ENCODE measurements at regions not wholly inside any gene's neighbourhood (a gene's known extent, or its start where the extent isn't known, plus 50 kb on each side); places are given as distances from the start of the nearest gene placed in this dataset.
A peak's percentile ranks its signal among the peaks of the same experiment; 100 is the strongest.

DNA sequence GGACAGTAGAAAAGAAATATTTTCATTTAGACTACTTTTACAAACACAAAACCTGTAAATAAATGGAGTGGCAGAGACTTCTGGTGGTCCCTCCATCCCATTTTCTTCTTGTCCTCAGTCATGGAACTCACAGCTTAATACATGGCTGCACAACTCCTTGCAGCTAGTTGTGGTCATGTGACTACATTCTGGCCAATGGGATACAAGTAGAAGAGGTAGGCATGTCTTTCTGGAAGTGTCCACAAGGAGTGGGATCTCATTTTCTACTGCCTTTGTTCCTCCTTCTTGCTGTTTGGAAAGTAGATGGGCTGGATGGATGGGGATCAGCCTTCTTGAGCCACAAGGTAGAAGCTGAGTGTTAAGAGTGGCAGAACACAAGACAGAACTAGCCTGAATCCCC, 555.8 kb downstream of the SATB2 start:
- Histone ChIP-seq H3K27me3 (ENCODE audit: control insufficient read depth in 1 of 2, insufficient read depth in 2 of 2, low read length in 1 of 2) (no peaks in the 10 kb centered on the region), H3K4me1 (ENCODE audit: control insufficient read depth in 1 of 2, insufficient read depth in 2 of 2, low read length in 2 of 2) (no peaks in the 10 kb centered on the region), H3K9me3 (ENCODE audit: control insufficient read depth, low read length) (no peaks in the 10 kb centered on the region), H3K36me3 (ENCODE audit: control insufficient read depth in 1 of 2, insufficient read depth in 2 of 2, low read length in 1 of 2) (no peaks in the 10 kb centered on the region), H3K27ac (ENCODE audit: low read depth in 1 of 2, low read length in 2 of 2) (no peak overlapping the region), H3K4me3 (ENCODE audit: low read length in 2 of 2) (no peak overlapping the region)
- DNase-seq = no peak
- intact Hi-C loops (cut with DNase I) = no loop called here
- no peak for ATAC-seq (ENCODE audit: low FRiP score)

DNA sequence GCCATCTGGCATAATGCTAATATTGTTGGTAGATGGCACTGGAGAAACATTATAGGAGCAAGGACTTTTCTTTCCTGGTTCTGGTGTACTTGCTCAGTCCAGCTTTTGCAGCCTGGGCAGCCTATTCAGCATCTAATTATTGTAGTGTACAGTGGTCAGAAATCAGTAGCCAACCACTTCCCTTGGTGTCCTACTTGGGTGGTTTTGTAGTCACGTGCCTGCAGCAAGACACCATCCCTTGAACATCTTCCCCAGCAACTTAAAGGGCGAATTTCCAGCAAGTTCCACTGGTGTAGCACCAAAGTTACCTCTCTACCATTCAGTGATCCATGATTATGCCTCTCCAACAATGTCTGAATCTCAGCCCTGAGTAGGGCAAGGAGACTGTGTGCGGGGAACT, 557.6 kb downstream of the SATB2 start:
- no peaks in the 10 kb centered on the region for H3K4me1 ChIP-seq (ENCODE audit: control insufficient read depth in 1 of 2, insufficient read depth in 2 of 2, low read length in 2 of 2)
- no peaks in the 10 kb centered on the region for H3K27me3 ChIP-seq (ENCODE audit: control insufficient read depth in 1 of 2, insufficient read depth in 2 of 2, low read length in 1 of 2)
- no peaks in the 10 kb centered on the region for H3K36me3 ChIP-seq (ENCODE audit: control insufficient read depth in 1 of 2, insufficient read depth in 2 of 2, low read length in 1 of 2)
- DNase-seq = no peak
- no peak for ATAC-seq (ENCODE audit: low FRiP score)
- WGBS, 2 donors = 92 to 96% methylated on average over 3 of the region's 3 CpGs
- no peak overlapping the region for H3K27ac ChIP-seq (ENCODE audit: low read depth in 1 of 2, low read length in 2 of 2)
- intact Hi-C loops (cut with DNase I) = no loop called here
- H3K4me3 ChIP-seq (ENCODE audit: low read length in 2 of 2) = no peak overlapping the region
- no peaks in the 10 kb centered on the region for H3K9me3 ChIP-seq (ENCODE audit: control insufficient read depth, low read length)

DNA sequence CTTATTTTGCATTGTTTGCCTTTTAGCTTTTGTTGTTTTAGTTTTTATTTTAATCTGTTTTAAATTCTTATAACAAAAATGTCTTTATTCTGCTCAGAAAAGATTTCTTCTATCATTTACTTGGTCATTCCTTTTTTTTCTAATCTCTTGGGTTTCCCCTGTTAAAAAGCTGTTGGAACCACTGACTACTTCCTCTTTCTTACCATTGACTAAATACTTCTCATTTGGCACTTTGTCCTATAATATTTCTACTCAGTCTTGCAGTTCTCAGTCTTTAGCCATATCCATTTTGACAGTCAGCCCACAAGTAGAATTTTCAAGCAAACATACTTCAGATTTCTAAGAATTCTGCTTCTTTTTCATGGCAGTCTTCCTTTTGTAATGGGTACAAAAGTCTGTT, 567.2 kb downstream of the SATB2 start:
- intact Hi-C loops (cut with DNase I) = no loop called here
- H3K27me3 ChIP-seq (ENCODE audit: control insufficient read depth in 1 of 2, insufficient read depth in 2 of 2, low read length in 1 of 2) = no peaks in the 10 kb centered on the region
- ATAC-seq (ENCODE audit: low FRiP score) = no peak
- DNase-seq = no peak
- no peaks in the 10 kb centered on the region for H3K9me3 ChIP-seq (ENCODE audit: control insufficient read depth, low read length)
- H3K4me1 ChIP-seq (ENCODE audit: control insufficient read depth in 1 of 2, insufficient read depth in 2 of 2, low read length in 2 of 2) = no peaks in the 10 kb centered on the region
- no peaks in the 10 kb centered on the region for H3K36me3 ChIP-seq (ENCODE audit: control insufficient read depth in 1 of 2, insufficient read depth in 2 of 2, low read length in 1 of 2)
- H3K27ac ChIP-seq (ENCODE audit: low read depth in 1 of 2, low read length in 2 of 2) = no peak overlapping the region
- no peak overlapping the region for H3K4me3 ChIP-seq (ENCODE audit: low read length in 2 of 2)

DNA sequence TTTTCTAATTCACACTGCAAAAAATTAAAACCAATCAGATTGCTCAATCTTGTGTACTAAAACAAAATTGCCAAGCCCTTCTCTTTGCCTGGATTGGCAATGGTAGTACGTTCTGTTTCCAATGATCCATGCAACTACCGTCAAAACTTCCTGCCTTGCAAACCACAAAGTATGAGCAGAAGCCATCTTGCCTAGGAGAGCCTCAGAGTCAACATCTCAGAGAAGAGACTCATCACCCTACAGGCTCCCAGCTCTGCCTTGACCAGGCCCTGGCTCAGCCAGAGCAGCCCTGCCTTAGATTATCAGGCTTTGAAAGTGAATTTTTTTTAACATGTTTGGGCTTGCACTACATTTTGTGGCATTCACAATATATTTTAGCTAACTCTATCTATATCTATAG, 574.1 kb downstream of the SATB2 start:
- H3K4me3 ChIP-seq (ENCODE audit: low read length in 2 of 2) = no peak overlapping the region
- intact Hi-C loops (cut with DNase I) = loop anchor here in 1 of 2 donors (5.0 kb wide), 1 partner anchor 74 kb away; no protein-coding TSS in a partner anchor
- no peak for ATAC-seq (ENCODE audit: low FRiP score)
- H3K27me3 ChIP-seq (ENCODE audit: control insufficient read depth in 1 of 2, insufficient read depth in 2 of 2, low read length in 1 of 2) = no peaks in the 10 kb centered on the region
- no peak for DNase-seq
- H3K36me3 ChIP-seq (ENCODE audit: control insufficient read depth in 1 of 2, insufficient read depth in 2 of 2, low read length in 1 of 2) = no peaks in the 10 kb centered on the region
- WGBS, 2 donors = 40 to 42% methylated on average over 2 of the region's 2 CpGs
- peaks cover 1 to 2% of the 10 kb centered on the region in 2 donors for H3K4me1 ChIP-seq (ENCODE audit: control insufficient read depth in 1 of 2, insufficient read depth in 2 of 2, low read length in 2 of 2)
- no peaks in the 10 kb centered on the region for H3K9me3 ChIP-seq (ENCODE audit: control insufficient read depth, low read length)
- H3K27ac ChIP-seq (ENCODE audit: low read depth in 1 of 2, low read length in 2 of 2) = no peak overlapping the region

DNA sequence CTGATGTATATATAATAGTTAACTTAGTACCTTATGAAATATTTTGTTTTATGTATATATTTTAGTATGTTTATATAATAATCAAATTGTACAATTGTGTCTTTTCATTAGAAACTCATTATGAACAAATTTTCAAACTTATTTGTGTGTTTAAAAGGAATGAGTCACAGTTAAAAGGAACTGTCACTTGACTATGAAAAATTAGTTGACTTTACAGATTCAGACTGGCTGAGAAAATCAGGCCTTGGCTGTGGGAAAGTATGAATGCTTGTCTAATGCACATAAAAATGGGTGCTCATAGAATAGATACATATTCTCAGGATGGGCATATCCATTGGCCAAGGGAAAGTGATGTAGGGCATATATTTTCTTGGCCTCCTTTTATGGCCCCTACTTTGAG, 576.8 kb downstream of the SATB2 start:
- H3K9me3 ChIP-seq (ENCODE audit: control insufficient read depth, low read length) = no peaks in the 10 kb centered on the region
- H3K27ac ChIP-seq (ENCODE audit: low read depth in 1 of 2, low read length in 2 of 2) = peak overlapping the region in 1 of 2 donors; percentile 76
- H3K4me3 ChIP-seq (ENCODE audit: low read length in 2 of 2) = no peak overlapping the region
- H3K27me3 ChIP-seq (ENCODE audit: control insufficient read depth in 1 of 2, insufficient read depth in 2 of 2, low read length in 1 of 2) = no peaks in the 10 kb centered on the region
- DNase-seq = no peak
- no peak for ATAC-seq (ENCODE audit: low FRiP score)
- H3K36me3 ChIP-seq (ENCODE audit: control insufficient read depth in 1 of 2, insufficient read depth in 2 of 2, low read length in 1 of 2) = no peaks in the 10 kb centered on the region
- peaks cover 5 to 6% of the 10 kb centered on the region in 2 donors for H3K4me1 ChIP-seq (ENCODE audit: control insufficient read depth in 1 of 2, insufficient read depth in 2 of 2, low read length in 2 of 2)
- intact Hi-C loops (cut with DNase I) = loop anchor here in 1 of 2 donors (5.0 kb wide), 1 partner anchor 76 kb away; no protein-coding TSS in a partner anchor

DNA sequence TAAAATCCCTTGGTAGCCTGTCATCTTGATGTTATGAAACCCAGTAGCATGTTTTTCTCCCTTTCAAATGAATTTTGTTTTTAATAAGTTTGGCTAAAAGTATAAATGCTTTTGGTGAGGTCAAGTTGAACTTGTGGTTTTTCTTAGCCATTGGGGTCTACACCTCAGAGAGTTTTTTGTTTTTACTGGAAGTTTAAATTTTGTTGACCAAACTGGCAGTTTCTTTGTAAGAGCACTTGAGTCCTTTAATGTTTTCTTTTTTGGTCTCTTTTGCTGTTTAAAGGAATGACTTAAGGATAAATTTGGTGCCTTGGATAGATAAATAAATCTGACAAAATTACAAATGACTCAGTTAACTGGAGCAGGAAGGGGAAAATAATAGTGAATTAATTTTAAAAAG, 577.3 kb downstream of the SATB2 start:
- intact Hi-C loops (cut with DNase I) = loop anchor here in 1 of 2 donors (5.0 kb wide), 1 partner anchor 77 kb away; no protein-coding TSS in a partner anchor

DNA sequence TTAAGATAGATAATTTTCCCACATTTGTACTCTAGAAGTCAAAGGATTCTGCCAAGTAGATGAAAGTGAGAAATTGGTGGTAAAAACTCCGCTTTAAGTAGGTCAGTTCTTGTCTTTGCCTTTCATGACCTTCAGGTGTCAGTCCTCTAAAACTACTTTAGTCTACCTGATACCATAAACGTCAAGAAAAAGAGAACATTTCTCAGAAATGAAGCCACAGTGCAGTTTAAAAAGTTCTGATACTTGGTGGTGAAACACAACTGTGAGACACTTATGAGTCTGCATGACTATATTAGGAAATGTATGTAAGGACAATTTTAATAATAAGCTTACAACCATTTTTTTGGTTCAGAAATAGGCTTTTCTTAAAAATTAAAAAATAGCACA, 583.3 kb downstream of the SATB2 start:
- ATAC-seq (ENCODE audit: low FRiP score) = no peak
- peaks cover 4 to 9% of the 10 kb centered on the region in 2 donors for H3K4me1 ChIP-seq (ENCODE audit: control insufficient read depth in 1 of 2, insufficient read depth in 2 of 2, low read length in 2 of 2)
- no peak for DNase-seq
- H3K9me3 ChIP-seq (ENCODE audit: control insufficient read depth, low read length) = no peaks in the 10 kb centered on the region
- H3K27me3 ChIP-seq (ENCODE audit: control insufficient read depth in 1 of 2, insufficient read depth in 2 of 2, low read length in 1 of 2) = no peaks in the 10 kb centered on the region
- intact Hi-C loops (cut with DNase I) = loop anchor here (10.0 kb wide), 2 partner anchors 580 to 590 kb away; partner anchors contain the start of gene SATB2 (in 1 of the 2)
- no peak overlapping the region for H3K4me3 ChIP-seq (ENCODE audit: low read length in 2 of 2)
- H3K27ac ChIP-seq (ENCODE audit: low read depth in 1 of 2, low read length in 2 of 2) = peak overlapping the region in 1 of 2 donors; percentile 29
- H3K36me3 ChIP-seq (ENCODE audit: control insufficient read depth in 1 of 2, insufficient read depth in 2 of 2, low read length in 1 of 2) = no peaks in the 10 kb centered on the region
- WGBS, 2 donors = 31 to 42% methylated on average over 2 of the region's 2 CpGs

More for the DNA sequence above, 577.3 kb downstream of the SATB2 start:
- Histone ChIP-seq H3K27ac (ENCODE audit: low read depth in 1 of 2, low read length in 2 of 2) (peak overlapping the region in 1 of 2 donors; percentile 87), H3K27me3 (ENCODE audit: control insufficient read depth in 1 of 2, insufficient read depth in 2 of 2, low read length in 1 of 2) (no peaks in the 10 kb centered on the region), H3K4me3 (ENCODE audit: low read length in 2 of 2) (no peak overlapping the region), H3K4me1 (ENCODE audit: control insufficient read depth in 1 of 2, insufficient read depth in 2 of 2, low read length in 2 of 2) (peaks cover 5 to 7% of the 10 kb centered on the region in 2 donors), H3K9me3 (ENCODE audit: control insufficient read depth, low read length) (no peaks in the 10 kb centered on the region), H3K36me3 (ENCODE audit: control insufficient read depth in 1 of 2, insufficient read depth in 2 of 2, low read length in 1 of 2) (no peaks in the 10 kb centered on the region)
- DNase-seq (no peak), ATAC-seq (ENCODE audit: low FRiP score) (no peak)

DNA sequence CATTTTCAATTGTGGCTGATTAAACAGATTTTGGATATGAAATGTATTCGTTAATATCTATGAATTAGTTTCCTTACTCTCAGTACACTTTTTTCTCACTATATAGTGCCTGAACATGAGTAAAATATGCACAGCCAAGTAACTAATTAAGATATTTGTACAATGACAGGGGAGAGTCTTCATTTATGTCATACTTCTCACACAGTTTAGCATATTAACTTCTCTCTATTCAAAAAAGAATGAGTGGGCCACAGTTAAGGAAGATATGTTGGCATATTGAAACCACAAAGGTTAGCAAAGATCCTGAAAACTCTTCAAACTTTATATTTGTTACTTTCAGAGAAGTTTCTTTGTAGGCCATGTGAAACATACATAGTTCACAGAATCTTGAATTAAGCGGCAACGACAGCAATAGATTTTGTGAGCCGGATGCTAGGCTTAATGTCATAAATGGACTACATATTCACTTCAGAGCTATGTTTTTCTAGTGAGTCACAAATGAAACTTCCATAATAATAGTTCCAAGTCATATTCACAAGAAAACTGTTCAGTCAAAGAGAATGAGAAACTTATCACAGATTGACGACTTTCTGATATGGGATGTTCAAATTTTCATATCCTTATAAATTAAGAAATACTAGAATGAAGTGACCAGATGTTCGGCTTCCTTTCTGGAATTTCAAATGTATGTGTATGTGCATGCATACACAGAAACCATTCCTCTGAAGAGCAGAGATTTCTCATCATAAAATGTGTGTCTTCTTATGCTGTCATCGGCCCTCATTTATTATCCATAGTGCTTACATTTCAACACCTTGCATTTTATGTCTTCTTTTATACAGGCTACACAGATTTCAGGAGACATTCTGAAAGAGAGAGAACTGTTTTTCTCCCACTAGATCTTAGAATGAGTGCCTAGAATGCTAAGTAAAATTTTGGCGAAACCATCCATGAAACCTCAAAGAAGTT, 584.0 kb downstream of the SATB2 start:
- intact Hi-C loops (cut with DNase I) = loop anchor here (10.0 kb wide), 2 partner anchors 581 to 591 kb away; partner anchors contain the start of gene SATB2 (in 1 of the 2)
- H3K9me3 ChIP-seq (ENCODE audit: control insufficient read depth, low read length) = no peaks in the 10 kb centered on the region
- DNase-seq = no peak
- ATAC-seq (ENCODE audit: low FRiP score) = peak; percentile 62
- H3K4me1 ChIP-seq (ENCODE audit: control insufficient read depth in 1 of 2, insufficient read depth in 2 of 2, low read length in 2 of 2) = peaks cover 4 to 8% of the 10 kb centered on the region in 2 donors
- H3K27me3 ChIP-seq (ENCODE audit: control insufficient read depth in 1 of 2, insufficient read depth in 2 of 2, low read length in 1 of 2) = no peaks in the 10 kb centered on the region
- peak overlapping the region in 1 of 2 donors; percentile 29 for H3K27ac ChIP-seq (ENCODE audit: low read depth in 1 of 2, low read length in 2 of 2)
- WGBS, 2 donors = 37 to 40% methylated on average over 8 of the region's 8 CpGs
- H3K4me3 ChIP-seq (ENCODE audit: low read length in 2 of 2) = no peak overlapping the region
- H3K36me3 ChIP-seq (ENCODE audit: control insufficient read depth in 1 of 2, insufficient read depth in 2 of 2, low read length in 1 of 2) = no peaks in the 10 kb centered on the region

DNA sequence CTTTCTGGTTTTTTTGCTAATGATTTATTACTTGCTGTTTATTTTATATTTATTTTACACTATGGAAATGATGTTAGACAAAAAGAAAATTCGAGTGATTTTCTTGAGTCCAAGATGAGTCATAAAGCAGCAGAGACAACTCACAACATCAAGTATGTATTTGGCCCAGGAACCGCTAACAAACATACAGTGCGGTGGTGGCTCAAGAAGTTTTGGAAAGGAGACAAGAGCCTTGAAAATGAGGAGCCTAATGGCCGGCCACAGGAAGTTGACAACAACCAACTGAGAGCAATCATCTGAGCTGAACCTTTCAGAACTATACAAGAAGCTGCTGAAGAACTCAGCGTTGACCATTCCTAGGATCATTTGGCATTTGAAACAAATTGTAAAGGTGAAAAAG, 594.1 kb downstream of the SATB2 start:
- Histone ChIP-seq H3K4me3 (ENCODE audit: low read length in 2 of 2) (no peak overlapping the region), H3K27me3 (ENCODE audit: control insufficient read depth in 1 of 2, insufficient read depth in 2 of 2, low read length in 1 of 2) (no peaks in the 10 kb centered on the region), H3K4me1 (ENCODE audit: control insufficient read depth in 1 of 2, insufficient read depth in 2 of 2, low read length in 2 of 2) (peaks cover 2% of the 10 kb centered on the region in 2 donors), H3K9me3 (ENCODE audit: control insufficient read depth, low read length) (no peaks in the 10 kb centered on the region), H3K36me3 (ENCODE audit: control insufficient read depth in 1 of 2, insufficient read depth in 2 of 2, low read length in 1 of 2) (no peaks in the 10 kb centered on the region), H3K27ac (ENCODE audit: low read depth in 1 of 2, low read length in 2 of 2) (no peak overlapping the region)
- intact Hi-C loops (cut with DNase I) = no loop called here
- DNase-seq (no peak), ATAC-seq (ENCODE audit: low FRiP score) (no peak)
- WGBS, 2 donors = 73 to 76% methylated on average over 5 of the region's 5 CpGs
